GM12875 (cell line): ENCODE measurements at regions not wholly inside any gene's neighbourhood (a gene's known extent, or its start where the extent isn't known, plus 50 kb on each side); places are given as distances from the start of the nearest gene placed in this dataset.

Source experiments
- H3K4me3 ChIP-seq: one replicate; pipeline ENCODE4 v1.5.1; 2011; ENCODE audit warnings: low read depth, low read length, control low read depth
- CTCF ChIP-seq: IDR thresholded peaks from 2 replicates; pipeline ENCODE4 v1.5.1; 2011; ENCODE audit warnings: low read depth, mild to moderate bottlenecking, control low read depth, inconsistent platforms, low read length, moderate library complexity, borderline replicate concordance; ENCODE audit not compliant: insufficient read depth

DNA sequence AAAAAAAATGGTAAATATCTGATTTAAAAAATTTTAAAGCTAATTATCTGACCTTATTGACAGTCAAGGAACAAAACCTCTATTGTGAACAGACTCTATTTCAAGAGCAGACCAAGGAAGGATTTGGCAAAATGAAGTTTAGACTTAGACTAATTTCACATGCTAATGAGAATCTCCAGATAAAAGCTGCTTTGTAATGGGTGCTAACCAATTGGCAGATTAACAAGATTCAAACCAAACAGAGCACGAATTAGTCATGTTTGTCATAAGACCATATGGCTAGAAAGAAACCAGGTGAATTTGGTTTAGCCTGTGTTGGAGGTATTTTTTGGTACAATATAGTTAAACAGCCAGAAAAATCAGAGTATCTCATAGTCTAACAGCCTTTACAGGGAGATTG lies 429.1 kb upstream of the NFE2L3 start:
- TF ChIP-seq CTCF: no peak
- no peak overlapping the region for H3K4me3 ChIP-seq

- H3K4me3 ChIP-seq: no peak overlapping the region
- TF ChIP-seq CTCF: no peak
Measured at GRCh38 chr7:25725451-25725850, 426.5 kb upstream of the NFE2L3 start.

- TF ChIP-seq CTCF: no peak
- no peak overlapping the region for H3K4me3 ChIP-seq
Measured at GRCh38 chr7:25726170-25726780, 425.7 kb upstream of the NFE2L3 start.

DNA sequence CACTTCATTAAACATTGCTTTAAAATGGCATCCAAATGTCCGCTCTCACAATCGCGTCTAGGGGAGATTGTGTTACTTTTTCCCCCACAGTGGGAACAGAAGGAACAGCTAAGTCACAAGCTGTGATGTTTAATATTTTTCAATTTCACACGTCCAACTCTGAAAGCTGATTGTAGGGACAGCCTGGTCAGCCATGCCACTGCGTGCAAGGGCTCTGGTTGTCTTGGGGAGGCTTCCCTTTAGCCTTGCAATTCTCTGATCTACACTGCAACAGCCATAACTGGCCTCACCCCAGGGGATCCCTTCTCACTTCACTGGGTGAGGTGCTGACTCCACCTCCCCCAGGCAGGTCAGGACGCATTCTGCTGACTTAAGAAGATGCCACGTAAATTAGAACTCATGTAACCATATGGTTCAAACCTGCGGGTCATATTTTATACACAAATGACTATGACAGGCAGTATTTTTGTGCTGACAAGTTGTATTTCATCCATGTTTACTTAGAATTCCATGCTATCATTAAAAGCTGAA lies 425.2 kb upstream of the NFE2L3 start:
- no peak for TF ChIP-seq CTCF
- H3K4me3 ChIP-seq: no peak overlapping the region

- TF ChIP-seq CTCF: no peak
- H3K4me3 ChIP-seq: no peak overlapping the region
Measured at GRCh38 chr7:25727446-25727845, 424.6 kb upstream of the NFE2L3 start.

GRCh38 chr7:25727876-25728275 lies 424.1 kb upstream of the NFE2L3 start:
- no peak overlapping the region for H3K4me3 ChIP-seq
- no peak for TF ChIP-seq CTCF

GRCh38 chr7:25731068-25731845 lies 420.7 kb upstream of the NFE2L3 start:
- TF ChIP-seq CTCF: no peak

More at GRCh38 chr7:25731068-25731845, 420.7 kb upstream of the NFE2L3 start:
- H3K4me3 ChIP-seq: no peak overlapping the region
